A549 (cell line): ENCODE measurements at regions not wholly inside any gene's neighbourhood (a gene's known extent, or its start where the extent isn't known, plus 50 kb on each side); places are given as distances from the start of the nearest gene placed in this dataset.

Experiments
- ATAC-seq, 2 experiments: fragments of 200-7000 bp in 1 of 2; fragments of >200 bp in 1 of 2; cut with Nextera tagmentation in 1 of 2; cut with Tn5 transposase in 1 of 2; 3 replicates each; pipeline versions ENCODE4 v1.8.0 to v1.9.1; 2018 to 2020; ENCODE audit warnings: mild to moderate bottlenecking in 1 of 2, moderate library complexity in 1 of 2
- CTCF ChIA-PET: fragments of 300-600 bp; sonication (Branson Sonifier 250); formaldehyde crosslinking; extraction: SDS; loops from one replicate; lab custom pipeline; 2021; ENCODE audit warnings: antibody characterized with exemption, inconsistent platforms; lab: Yijun Ruan, JAX
- POLR2A ChIA-PET: fragments of 350-600 bp; formaldehyde crosslinking; extraction: SDS; loops from one replicate; lab custom pipeline; 2021; ENCODE audit warnings: antibody characterized with exemption, inconsistent platforms; lab: Yijun Ruan, JAX
- DNase-seq, 2 experiments: peaks; one replicate each; pipeline versions ENCODE4 v3.0.0 to v3.0.0-alpha.2; 2011 to 2016; ENCODE audit warnings: low read depth in 1 of 2, low spot score in 1 of 2
- FAIRE-seq: peaks from 2 replicates; lab custom pipeline; 2011; peaks lifted over from hg19 to GRCh38; lab: Jason Lieb, UNC
- H3K27ac ChIP-seq, 2 experiments: fragments of >200 bp; sonication (Bioruptor Twin); formaldehyde crosslinking; 3 replicates each; pipeline ENCODE4 v1.5.1; 2016 to 2017
- H3K4me1 ChIP-seq: fragments of >200 bp; sonication (Bioruptor Twin); formaldehyde crosslinking; 3 replicates; pipeline ENCODE4 v1.6.1; 2016
- H3K4me2 ChIP-seq: fragments of >200 bp; sonication (Bioruptor Twin); formaldehyde crosslinking; 3 replicates; pipeline ENCODE4 v1.6.1; 2016
- H3K4me3 ChIP-seq: fragments of >200 bp; sonication (Bioruptor Twin); formaldehyde crosslinking; 3 replicates; pipeline ENCODE4 v1.5.1; 2016
- H3K9me3 ChIP-seq: fragments of >200 bp; sonication (Bioruptor Twin); formaldehyde crosslinking; 3 replicates; pipeline ENCODE4 v1.6.1; 2016
- BHLHE40 ChIP-seq: IDR thresholded peaks from 2 replicates; pipeline ENCODE4 v1.6.1; 2012; ENCODE audit warnings: low read depth, low read length, inconsistent platforms
- CBX8 ChIP-seq: fragments of 200-600 bp; sonication (generic); IDR thresholded peaks from 2 replicates; pipeline ENCODE4 v1.6.1; 2016
- CHD2 ChIP-seq: fragments of 150-350 bp; IDR thresholded peaks from 2 replicates; pipeline ENCODE4 v1.6.1; 2014; ENCODE audit warnings: low read length; ENCODE audit not compliant: partially characterized antibody
- CHD4 ChIP-seq: fragments of 200-600 bp; sonication (generic); IDR thresholded peaks from 2 replicates; pipeline ENCODE4 v1.6.1; 2016; ENCODE audit warnings: antibody characterized with exemption, mild to moderate bottlenecking, borderline replicate concordance
- EHMT2 ChIP-seq: fragments of 200-600 bp; sonication (generic); IDR thresholded peaks from 2 replicates; pipeline ENCODE4 v1.6.1; 2016; ENCODE audit warnings: antibody characterized with exemption, low read depth, mild to moderate bottlenecking, moderate library complexity
- EP300 ChIP-seq, 2 experiments: fragments of >200 bp; sonication (Bioruptor Twin); formaldehyde crosslinking; IDR thresholded peaks; 2 replicates in 1 of 2; 3 replicates in 1 of 2; pipeline ENCODE4 v1.6.1; 2016 to 2017
- ESRRA ChIP-seq: fragments of 150-350 bp; IDR thresholded peaks from 2 replicates; pipeline ENCODE4 v1.6.1; 2014; ENCODE audit warnings: mild to moderate bottlenecking, low read length, borderline replicate concordance
- FOXS1 ChIP-seq: fragments of 250-450 bp; sonication (Bioruptor Pico); IDR thresholded peaks from 2 replicates; pipeline ENCODE4 v1.5.0; 2020; ENCODE audit warnings: mild to moderate bottlenecking, moderate library complexity
- GATA3 ChIP-seq: IDR thresholded peaks from 2 replicates; pipeline ENCODE4 v1.6.1; 2012; ENCODE audit warnings: borderline replicate concordance
- HEYL ChIP-seq: fragments of 250-450 bp; sonication (Bioruptor Pico); IDR thresholded peaks from 2 replicates; pipeline ENCODE4 v1.8.0; 2021; ENCODE audit warnings: mild to moderate bottlenecking, moderate library complexity
- JUNB ChIP-seq: fragments of >200 bp; sonication (Bioruptor Twin); formaldehyde crosslinking; IDR thresholded peaks from 2 replicates; pipeline ENCODE4 v1.6.1; 2016
- MAZ ChIP-seq: fragments of 150-350 bp; IDR thresholded peaks from 2 replicates; pipeline ENCODE4 v1.6.1; 2014; ENCODE audit warnings: antibody characterized with exemption, low read depth, low read length, borderline replicate concordance
- NR3C1 ChIP-seq: fragments of >200 bp; sonication (Bioruptor Twin); formaldehyde crosslinking; IDR thresholded peaks from 3 replicates; pipeline ENCODE4 v1.6.1; 2017
- PHF8 ChIP-seq: fragments of 200-600 bp; sonication (generic); IDR thresholded peaks from 2 replicates; pipeline ENCODE4 v1.6.1; 2016; ENCODE audit warnings: low read depth, mild to moderate bottlenecking, antibody characterized with exemption, moderate library complexity, borderline replicate concordance
- POLR2AphosphoS2 ChIP-seq: conservative IDR thresholded peaks from 2 replicates; pipeline ENCODE4 v1.6.1; 2012; ENCODE audit warnings: low read length, improper control_type of control experiment, inconsistent platforms
- RAD21 ChIP-seq, 2 experiments: fragments of >200 bp in 1 of 2; sonication (Bioruptor Twin) in 1 of 2; formaldehyde crosslinking in 1 of 2; IDR thresholded peaks in 1 of 2; conservative IDR thresholded peaks in 1 of 2; 2 replicates in 1 of 2; 3 replicates in 1 of 2; pipeline ENCODE4 v1.6.1; 2012 to 2018; ENCODE audit warnings: inconsistent platforms in 1 of 2
- RARB ChIP-seq: fragments of 250-450 bp; sonication (Bioruptor Pico); IDR thresholded peaks from 2 replicates; pipeline ENCODE4 v1.8.0; 2021; ENCODE audit warnings: mild to moderate bottlenecking, moderate library complexity
- SMC3 ChIP-seq: fragments of >200 bp; sonication (Bioruptor Twin); formaldehyde crosslinking; IDR thresholded peaks from 3 replicates; pipeline ENCODE4 v1.6.1; 2018; ENCODE audit warnings: inconsistent platforms
- SREBF2 ChIP-seq: fragments of 450-650 bp; IDR thresholded peaks from 2 replicates; pipeline ENCODE4 v1.6.1; 2014; ENCODE audit warnings: mild to moderate bottlenecking, moderate library complexity
- TP53 ChIP-seq: fragments of 250-450 bp; sonication (Bioruptor Pico); IDR thresholded peaks from 2 replicates; pipeline ENCODE4 v1.5.0; 2021; ENCODE audit warnings: mild to moderate bottlenecking, moderate library complexity
- ZC3H11A ChIP-seq: fragments of 450-650 bp; IDR thresholded peaks from 2 replicates; pipeline ENCODE4 v1.6.1; 2014; ENCODE audit warnings: antibody characterized with exemption, mild to moderate bottlenecking
- ZFP36 ChIP-seq: fragments of 450-650 bp; IDR thresholded peaks from 2 replicates; pipeline ENCODE4 v1.6.1; 2014; ENCODE audit warnings: borderline replicate concordance; ENCODE audit not compliant: partially characterized antibody
- ZSCAN20 ChIP-seq: fragments of 250-450 bp; sonication (Bioruptor Pico); IDR thresholded peaks from 2 replicates; pipeline ENCODE4 v1.8.0; 2022; ENCODE audit warnings: mild to moderate bottlenecking, moderate library complexity
- WGBS: methylation state at CpG from one replicate; pipeline ENCODE4 v1.1.6; 2017; ENCODE audit errors: missing lambda C conversion rate; 5-methylcytosine and 5-hydroxymethylcytosine counted together
- TF ChIP-seq, protein P1 (sequence below): fragments of 450-650 bp; IDR thresholded peaks from 2 replicates; pipeline ENCODE4 v1.6.1; 2014; ENCODE audit warnings: antibody characterized with exemption
- TF ChIP-seq, protein P2 (sequence below): fragments of 250-450 bp; sonication (Bioruptor Pico); IDR thresholded peaks from 2 replicates; pipeline ENCODE4 v1.5.0; 2020; ENCODE audit warnings: low read depth, mild to moderate bottlenecking, moderate library complexity
- TF ChIP-seq, protein P3 (sequence below): fragments of 150-350 bp; IDR thresholded peaks from 2 replicates; pipeline ENCODE4 v1.6.1; 2014; ENCODE audit warnings: low read depth, mild to moderate bottlenecking, low read length
- TF ChIP-seq, protein P4 (sequence below): fragments of 250-450 bp; sonication (Bioruptor Pico); IDR thresholded peaks from 2 replicates; pipeline ENCODE4 v1.5.0; 2021; ENCODE audit warnings: mild to moderate bottlenecking, moderate library complexity, borderline replicate concordance
- TF ChIP-seq, protein P5 (sequence below): fragments of >200 bp; sonication (Bioruptor Twin); formaldehyde crosslinking; IDR thresholded peaks from 3 replicates; pipeline ENCODE4 v1.6.1; 2016

DNA sequence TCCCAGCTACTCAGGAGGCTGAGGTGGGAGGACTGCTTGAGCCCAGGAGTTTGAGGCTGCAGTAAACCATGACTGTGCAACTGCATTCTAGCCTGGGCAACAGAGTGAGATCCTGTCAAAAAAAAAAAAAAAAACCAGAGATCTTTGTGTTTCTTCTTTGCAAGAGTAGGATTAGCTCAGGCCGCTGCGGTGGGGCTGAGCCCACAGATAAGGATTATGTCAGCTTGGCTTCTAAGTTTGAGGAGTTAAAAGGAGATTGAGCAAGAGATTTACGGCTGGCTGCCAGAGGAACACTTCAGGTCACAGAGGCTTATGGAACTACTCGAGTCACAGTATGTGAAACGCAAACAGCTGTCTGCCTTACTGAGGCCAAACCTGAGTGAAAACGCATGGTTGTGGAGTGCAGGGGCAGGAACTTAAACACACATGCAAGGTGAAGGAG is 146.7 kb upstream of the L3MBTL4 start:
- H3K4me1 ChIP-seq = no peaks in the 10 kb centered on the region
- DNase-seq (no peak), FAIRE-seq (no peak), ATAC-seq (no peak)
- no peak overlapping the region for H3K4me2 ChIP-seq
- ChIA-PET POLR2A (no interaction called here), CTCF (interaction anchor here (0.7 kb wide), 1 partner anchor 13 kb away, joined by 3 read pairs; no protein-coding TSS in a partner anchor)
- H3K4me3 ChIP-seq = no peak overlapping the region
- 33% methylated on average over 6 of the region's 6 CpGs for WGBS
- TF ChIP-seq SMC3 (no peak), CBX8 (no peak), GATA3 (no peak), ESRRA (no peak), HEYL (CRISPR knock-in tag) (no peak), SREBF2 (no peak), ZSCAN20 (CRISPR knock-in tag) (no peak), ZC3H11A (no peak), BHLHE40 (no peak), NR3C1 (no peak), POLR2AphosphoS2 (no peak), FOXS1 (CRISPR knock-in tag) (no peak), TP53 (CRISPR knock-in tag) (no peak), EHMT2 (no peak), JUNB (no peak), CHD2 (no peak)
- TF ChIP-seq, protein P1, sequence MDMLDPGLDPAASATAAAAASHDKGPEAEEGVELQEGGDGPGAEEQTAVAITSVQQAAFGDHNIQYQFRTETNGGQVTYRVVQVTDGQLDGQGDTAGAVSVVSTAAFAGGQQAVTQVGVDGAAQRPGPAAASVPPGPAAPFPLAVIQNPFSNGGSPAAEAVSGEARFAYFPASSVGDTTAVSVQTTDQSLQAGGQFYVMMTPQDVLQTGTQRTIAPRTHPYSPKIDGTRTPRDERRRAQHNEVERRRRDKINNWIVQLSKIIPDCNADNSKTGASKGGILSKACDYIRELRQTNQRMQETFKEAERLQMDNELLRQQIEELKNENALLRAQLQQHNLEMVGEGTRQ = no peak
- TF ChIP-seq, protein P2, sequence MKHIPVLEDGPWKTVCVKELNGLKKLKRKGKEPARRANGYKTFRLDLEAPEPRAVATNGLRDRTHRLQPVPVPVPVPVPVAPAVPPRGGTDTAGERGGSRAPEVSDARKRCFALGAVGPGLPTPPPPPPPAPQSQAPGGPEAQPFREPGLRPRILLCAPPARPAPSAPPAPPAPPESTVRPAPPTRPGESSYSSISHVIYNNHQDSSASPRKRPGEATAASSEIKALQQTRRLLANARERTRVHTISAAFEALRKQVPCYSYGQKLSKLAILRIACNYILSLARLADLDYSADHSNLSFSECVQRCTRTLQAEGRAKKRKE (CRISPR knock-in tag) = no peak
- TF ChIP-seq, protein P3, sequence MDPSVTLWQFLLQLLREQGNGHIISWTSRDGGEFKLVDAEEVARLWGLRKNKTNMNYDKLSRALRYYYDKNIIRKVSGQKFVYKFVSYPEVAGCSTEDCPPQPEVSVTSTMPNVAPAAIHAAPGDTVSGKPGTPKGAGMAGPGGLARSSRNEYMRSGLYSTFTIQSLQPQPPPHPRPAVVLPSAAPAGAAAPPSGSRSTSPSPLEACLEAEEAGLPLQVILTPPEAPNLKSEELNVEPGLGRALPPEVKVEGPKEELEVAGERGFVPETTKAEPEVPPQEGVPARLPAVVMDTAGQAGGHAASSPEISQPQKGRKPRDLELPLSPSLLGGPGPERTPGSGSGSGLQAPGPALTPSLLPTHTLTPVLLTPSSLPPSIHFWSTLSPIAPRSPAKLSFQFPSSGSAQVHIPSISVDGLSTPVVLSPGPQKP = no peak
- TF ChIP-seq, protein P4, sequence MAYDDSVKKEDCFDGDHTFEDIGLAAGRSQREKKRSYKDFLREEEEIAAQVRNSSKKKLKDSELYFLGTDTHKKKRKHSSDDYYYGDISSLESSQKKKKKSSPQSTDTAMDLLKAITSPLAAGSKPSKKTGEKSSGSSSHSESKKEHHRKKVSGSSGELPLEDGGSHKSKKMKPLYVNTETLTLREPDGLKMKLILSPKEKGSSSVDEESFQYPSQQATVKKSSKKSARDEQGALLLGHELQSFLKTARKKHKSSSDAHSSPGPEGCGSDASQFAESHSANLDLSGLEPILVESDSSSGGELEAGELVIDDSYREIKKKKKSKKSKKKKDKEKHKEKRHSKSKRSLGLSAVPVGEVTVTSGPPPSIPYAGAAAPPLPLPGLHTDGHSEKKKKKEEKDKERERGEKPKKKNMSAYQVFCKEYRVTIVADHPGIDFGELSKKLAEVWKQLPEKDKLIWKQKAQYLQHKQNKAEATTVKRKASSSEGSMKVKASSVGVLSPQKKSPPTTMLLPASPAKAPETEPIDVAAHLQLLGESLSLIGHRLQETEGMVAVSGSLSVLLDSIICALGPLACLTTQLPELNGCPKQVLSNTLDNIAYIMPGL = no peak
- H3K9me3 ChIP-seq = no peaks in the 10 kb centered on the region
- H3K27ac ChIP-seq = no peak overlapping the region

DNA sequence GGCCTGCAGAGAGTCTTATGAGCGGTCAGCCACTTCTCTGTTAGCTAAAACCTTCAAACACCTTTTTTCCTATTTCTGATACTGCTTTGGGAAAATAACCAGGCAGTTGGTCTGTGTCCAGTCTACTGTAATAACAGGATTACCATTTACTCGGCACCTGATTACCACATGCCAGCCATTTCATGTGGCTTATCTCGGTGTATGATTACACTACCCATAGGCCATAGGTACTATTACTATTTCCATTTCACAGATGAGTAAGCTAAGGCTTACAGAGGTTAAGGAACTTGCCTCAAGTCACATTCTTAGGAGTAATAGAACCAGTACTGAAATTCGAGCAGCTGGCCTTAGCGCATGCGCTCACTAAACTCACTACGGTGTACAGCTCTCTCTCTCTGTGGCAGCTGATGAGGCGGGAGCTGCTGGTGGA is 147.2 kb upstream of the L3MBTL4 start:
- ChIA-PET POLR2A (no interaction called here), CTCF (interaction anchor here (0.7 kb wide), 1 partner anchor 13 kb away, joined by 3 read pairs; no protein-coding TSS in a partner anchor)
- 57% methylated on average over 8 of the region's 8 CpGs for WGBS
- ATAC-seq (no peak), DNase-seq (no peak), FAIRE-seq (no peak)
- TF ChIP-seq PHF8 = no peak
- TF ChIP-seq HEYL (CRISPR knock-in tag) = no peak
- TF ChIP-seq CHD4 = no peak
- TF ChIP-seq, protein P5, sequence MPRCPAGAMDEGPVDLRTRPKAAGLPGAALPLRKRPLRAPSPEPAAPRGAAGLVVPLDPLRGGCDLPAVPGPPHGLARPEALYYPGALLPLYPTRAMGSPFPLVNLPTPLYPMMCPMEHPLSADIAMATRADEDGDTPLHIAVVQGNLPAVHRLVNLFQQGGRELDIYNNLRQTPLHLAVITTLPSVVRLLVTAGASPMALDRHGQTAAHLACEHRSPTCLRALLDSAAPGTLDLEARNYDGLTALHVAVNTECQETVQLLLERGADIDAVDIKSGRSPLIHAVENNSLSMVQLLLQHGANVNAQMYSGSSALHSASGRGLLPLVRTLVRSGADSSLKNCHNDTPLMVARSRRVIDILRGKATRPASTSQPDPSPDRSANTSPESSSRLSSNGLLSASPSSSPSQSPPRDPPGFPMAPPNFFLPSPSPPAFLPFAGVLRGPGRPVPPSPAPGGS = no peak
- no peak for TF ChIP-seq ZFP36
- TF ChIP-seq ZC3H11A = no peak
- no peak for TF ChIP-seq MAZ
- TF ChIP-seq RARB (CRISPR knock-in tag) = no peak
- TF ChIP-seq, protein P4 = no peak
- no peak for TF ChIP-seq RAD21 (conservative IDR thresholded peaks at IDR 0.05 in 1 of 2, IDR thresholded peaks at IDR 0.05 in 1 of 2)
- TF ChIP-seq EP300 (IDR thresholded peaks at IDR 0.05) = no peak
- TF ChIP-seq CBX8 = no peak
- TF ChIP-seq, protein P3 = no peak
- no peak overlapping the region for H3K4me3 ChIP-seq
- H3K4me1 ChIP-seq = no peaks in the 10 kb centered on the region
- no peak overlapping the region for H3K27ac ChIP-seq
- no peak overlapping the region for H3K4me2 ChIP-seq
- H3K9me3 ChIP-seq = no peaks in the 10 kb centered on the region
